Spleen (tissue), 11 donors: ENCODE measurements at regions not wholly inside any gene's neighbourhood (a gene's known extent, or its start where the extent isn't known, plus 50 kb on each side); places are given as distances from the start of the nearest gene placed in this dataset.

Experiments
- DNase-seq: peaks from one replicate; pipeline ENCODE4 v3.0.0-alpha.2; 2020
- H3K27ac ChIP-seq, 8 donors: fragments of 200-600 bp; sonication (generic) in 7 of 8; 1 replicate in 4 of 8; 2 replicates in 4 of 8; pipeline versions ENCODE4 v1.5.0 to v1.8.0; 2016 to 2021; ENCODE audit warnings: inconsistent platforms in 4 of 8, mild to moderate bottlenecking in 4 of 8, moderate library complexity in 1 of 8
- H3K27me3 ChIP-seq, 7 donors: fragments of 200-600 bp; sonication (generic) in 6 of 7; replicated peaks in 1 of 7; 1 replicate in 4 of 7; 2 replicates in 3 of 7; pipeline versions ENCODE4 v1.5.0 to v1.8.0; 2016 to 2021; ENCODE audit warnings: inconsistent platforms in 3 of 7, mild to moderate bottlenecking in 1 of 7
- H3K36me3 ChIP-seq, 6 donors: fragments of 200-600 bp; sonication (generic) in 5 of 6; 1 replicate in 4 of 6; 2 replicates in 2 of 6; pipeline versions ENCODE4 v1.5.0 to v1.8.0; 2016 to 2021; ENCODE audit warnings: inconsistent platforms in 2 of 6
- H3K4me1 ChIP-seq, 6 donors: fragments of 200-600 bp; sonication (generic) in 5 of 6; 1 replicate in 3 of 6; 2 replicates in 3 of 6; pipeline versions ENCODE4 v1.5.0 to v1.8.0; 2016 to 2021; ENCODE audit warnings: inconsistent platforms in 3 of 6
- H3K4me3 ChIP-seq, 8 donors: fragments of 200-600 bp; sonication (generic) in 7 of 8; 1 replicate in 4 of 8; 2 replicates in 4 of 8; pipeline versions ENCODE4 v1.5.0 to v1.8.0; 2016 to 2021; ENCODE audit warnings: inconsistent platforms in 4 of 8, mild to moderate bottlenecking in 4 of 8, moderate library complexity in 2 of 8
- H3K9me3 ChIP-seq, 8 donors: fragments of 200-600 bp; sonication (generic) in 7 of 8; 1 replicate in 4 of 8; 2 replicates in 4 of 8; pipeline versions ENCODE4 v1.5.0 to v1.8.0; 2016 to 2021; ENCODE audit warnings: inconsistent platforms in 4 of 8
- POLR2A ChIP-seq, 3 donors: fragments of 450-650 bp; IDR thresholded peaks; one replicate each; pipeline ENCODE4 v1.5.1; 2017; ENCODE audit warnings: antibody characterized with exemption in 3 of 3, mild to moderate bottlenecking in 1 of 3
- POLR2AphosphoS5 ChIP-seq, 3 donors: sonication (generic); formaldehyde crosslinking; IDR thresholded peaks; one replicate each; pipeline ENCODE4 v1.5.1; 2017; ENCODE audit warnings: antibody characterized with exemption in 3 of 3
- WGBS, 5 donors: extraction: QIAGEN DNeasy Blood & Tissue Kit in 3 of 5; methylation state at CpG; one replicate each; pipeline versions ENCODE4 v1.1.5 to v1.1.7; 2013 to 2018; 5-methylcytosine and 5-hydroxymethylcytosine counted together
- intact Hi-C: fragments of 100-400 bp; cut with DNase I; formaldehyde crosslinking; loops from one replicate; pipeline ENCODE4 v1.15.0; 2023; ENCODE audit warnings: low total_unique reads
- TF ChIP-seq, protein P1 (sequence below), 11 experiments: fragments of 200-600 bp in 7 of 11; fragments of 450-650 bp in 4 of 11; sonication (generic) in 4 of 11; IDR thresholded peaks in 8 of 11; conservative IDR thresholded peaks in 3 of 11; 1 replicate in 7 of 11; 2 replicates in 4 of 11; pipeline versions ENCODE4 v1.4.0 to v1.8.0; 2016 to 2021; ENCODE audit warnings: antibody characterized with exemption in 11 of 11, inconsistent platforms in 4 of 11, mild to moderate bottlenecking in 1 of 11
- donor health status: healthy with polysubstance abuse.
- donor health status: DM: no; HTN: no; CAD: no; lungs with moderate emphysema.
- donor health status: DM: no; HTN: no; CAD: no.
- donor health status: Bipolar disorder and iron deficiency.
- donor health status: healthy.
- donor health status: DM: no; HTN: no; CAD: no.
- donor health status: DM: yes; HTN: yes; CAD: no.

DNA sequence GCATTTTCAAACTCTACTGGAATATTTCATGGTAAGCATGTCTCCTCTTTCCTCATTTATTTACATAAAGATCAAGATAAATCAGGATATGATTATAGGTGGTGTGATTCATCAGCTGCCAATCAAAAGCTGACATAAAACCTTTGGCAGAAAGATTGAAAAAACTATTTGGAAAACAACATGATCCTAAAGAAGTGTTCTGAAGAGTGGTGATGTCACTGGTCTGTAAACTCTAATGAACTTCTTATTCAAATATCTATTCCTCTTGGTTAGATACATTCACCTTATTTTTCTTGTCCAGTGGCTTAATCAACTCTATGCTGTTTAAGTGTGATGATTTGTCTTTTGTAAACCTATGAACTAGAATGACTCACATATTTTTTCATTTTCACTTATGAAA lies 535.5 kb upstream of the CITED2 start:
- no peaks in the 10 kb centered on the region for H3K36me3 ChIP-seq
- H3K27ac ChIP-seq, result no peak overlapping the region
- intact Hi-C loops, result no loop called here
- TF ChIP-seq, protein P1, sequence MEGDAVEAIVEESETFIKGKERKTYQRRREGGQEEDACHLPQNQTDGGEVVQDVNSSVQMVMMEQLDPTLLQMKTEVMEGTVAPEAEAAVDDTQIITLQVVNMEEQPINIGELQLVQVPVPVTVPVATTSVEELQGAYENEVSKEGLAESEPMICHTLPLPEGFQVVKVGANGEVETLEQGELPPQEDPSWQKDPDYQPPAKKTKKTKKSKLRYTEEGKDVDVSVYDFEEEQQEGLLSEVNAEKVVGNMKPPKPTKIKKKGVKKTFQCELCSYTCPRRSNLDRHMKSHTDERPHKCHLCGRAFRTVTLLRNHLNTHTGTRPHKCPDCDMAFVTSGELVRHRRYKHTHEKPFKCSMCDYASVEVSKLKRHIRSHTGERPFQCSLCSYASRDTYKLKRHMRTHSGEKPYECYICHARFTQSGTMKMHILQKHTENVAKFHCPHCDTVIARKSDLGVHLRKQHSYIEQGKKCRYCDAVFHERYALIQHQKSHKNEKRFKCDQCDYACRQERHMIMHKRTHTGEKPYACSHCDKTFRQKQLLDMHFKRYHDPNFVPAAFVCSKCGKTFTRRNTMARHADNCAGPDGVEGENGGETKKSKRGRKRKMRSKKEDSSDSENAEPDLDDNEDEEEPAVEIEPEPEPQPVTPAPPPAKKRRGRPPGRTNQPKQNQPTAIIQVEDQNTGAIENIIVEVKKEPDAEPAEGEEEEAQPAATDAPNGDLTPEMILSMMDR (IDR thresholded peaks at IDR 0.05 in 8 of 11, conservative IDR thresholded peaks at IDR 0.05 in 3 of 11), result no peak
- TF ChIP-seq POLR2A (IDR thresholded peaks at IDR 0.05), result no peak
- peaks cover 0 to 8% (median 0%) of the 10 kb centered on the region in 8 donors for H3K9me3 ChIP-seq
- no peak for DNase-seq
- H3K4me1 ChIP-seq, result peaks cover 0 to 6% (median 0%) of the 10 kb centered on the region in 6 donors
- H3K27me3 ChIP-seq, result no peaks in the 10 kb centered on the region
- no peak overlapping the region for H3K4me3 ChIP-seq

DNA sequence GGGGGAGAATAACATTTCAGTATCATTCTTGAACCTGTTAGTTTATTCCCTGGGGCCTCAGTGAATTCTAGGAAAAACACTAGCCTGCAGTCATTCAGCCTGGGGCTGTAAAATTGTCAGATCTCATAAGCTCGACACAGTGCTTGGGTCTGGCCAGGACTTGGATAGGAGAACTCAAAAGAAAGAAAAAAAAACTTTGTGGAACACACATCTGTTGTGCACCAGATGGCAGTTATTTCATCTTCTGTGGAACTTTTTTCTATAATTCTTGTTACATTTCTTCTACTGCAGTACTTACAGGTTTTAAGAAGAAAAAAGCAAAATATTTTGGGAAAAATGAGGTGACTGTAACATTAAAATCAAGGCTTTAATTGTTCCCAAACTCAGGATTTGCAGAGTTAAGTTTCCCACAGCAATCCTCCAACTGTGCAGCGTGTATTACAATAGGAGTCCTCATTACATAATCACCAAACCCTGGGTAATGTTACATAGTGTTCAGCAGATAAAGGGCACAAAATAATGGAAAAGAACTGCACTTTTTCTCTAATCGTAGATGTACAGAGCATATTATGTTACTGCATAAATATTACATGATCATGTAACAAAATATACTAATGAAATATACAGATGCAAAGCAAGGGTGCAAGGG lies 531.1 kb upstream of the CITED2 start:
- Histone ChIP-seq H3K36me3 (no peaks in the 10 kb centered on the region), H3K4me3 (no peak overlapping the region), H3K9me3 (no peaks in the 10 kb centered on the region), H3K4me1 (peaks cover 0 to 23% (median 6%) of the 10 kb centered on the region in 6 donors), H3K27ac (peak overlapping the region in 2 of 8 donors; percentile 16 to 81), H3K27me3 (no peaks in the 10 kb centered on the region)
- no peak for TF ChIP-seq POLR2A (IDR thresholded peaks at IDR 0.05)
- intact Hi-C loops, result no loop called here
- DNase-seq, result no peak
- WGBS, 5 donors, result 59 to 74% (median 62%) methylated on average over 3 of the region's 3 CpGs

DNA sequence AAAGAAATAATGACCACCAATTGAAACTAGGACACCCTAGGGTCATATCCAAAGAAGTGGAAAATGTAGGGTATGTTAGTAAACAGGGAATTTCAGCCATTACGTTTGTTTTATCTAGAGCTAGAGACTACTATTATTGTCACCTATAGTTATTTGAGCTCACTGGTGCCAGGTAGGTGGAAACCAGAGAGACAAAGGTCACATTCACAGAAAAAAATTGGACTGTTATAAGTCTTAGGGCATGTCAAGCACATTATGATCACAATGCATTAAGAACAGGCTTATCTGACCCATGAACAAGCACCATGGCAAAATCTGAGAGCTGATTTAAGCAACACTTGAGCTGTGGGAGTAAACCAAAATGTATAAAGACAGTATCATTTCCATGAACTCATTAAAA lies 530.1 kb upstream of the CITED2 start:
- peak overlapping the region in 4 of 8 donors; percentile 66 to 81 (median 78) for H3K27ac ChIP-seq
- no peaks in the 10 kb centered on the region for H3K27me3 ChIP-seq
- H3K9me3 ChIP-seq, result no peaks in the 10 kb centered on the region
- intact Hi-C loops, result no loop called here
- no peak overlapping the region for H3K4me3 ChIP-seq
- no peaks in the 10 kb centered on the region for H3K36me3 ChIP-seq
- peaks cover 0 to 23% (median 6%) of the 10 kb centered on the region in 6 donors for H3K4me1 ChIP-seq
- no peak for DNase-seq
- TF ChIP-seq, protein P1 (IDR thresholded peaks at IDR 0.05 in 8 of 11, conservative IDR thresholded peaks at IDR 0.05 in 3 of 11), result no peak
- TF ChIP-seq POLR2A (IDR thresholded peaks at IDR 0.05), result no peak
- TF ChIP-seq POLR2AphosphoS5 (IDR thresholded peaks at IDR 0.05), result no peak
- 70 to 100% (median 93%) methylated on average over 1 of the region's 1 CpG for WGBS, 5 donors

DNA sequence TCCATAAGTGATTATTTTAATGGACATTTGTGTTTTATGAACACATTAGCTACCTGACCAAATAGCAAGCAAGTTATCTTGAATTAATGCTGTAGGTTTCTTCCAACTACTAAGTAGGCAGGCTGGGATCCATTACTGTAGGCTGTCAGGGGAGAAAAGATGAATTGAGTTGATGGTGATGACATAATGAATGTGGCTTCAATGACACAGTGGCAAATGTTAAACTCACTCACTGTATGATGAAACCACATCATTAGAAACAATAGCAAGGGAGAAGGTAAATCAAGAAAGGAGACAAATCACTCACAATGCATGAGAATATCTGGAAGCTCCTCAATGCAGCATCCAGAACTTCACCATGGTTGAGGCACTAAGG lies 529.7 kb upstream of the CITED2 start:
- no peaks in the 10 kb centered on the region for H3K36me3 ChIP-seq
- TF ChIP-seq POLR2AphosphoS5 (IDR thresholded peaks at IDR 0.05) (no peak), POLR2A (IDR thresholded peaks at IDR 0.05) (no peak)
- TF ChIP-seq, protein P1 (IDR thresholded peaks at IDR 0.05 in 8 of 11, conservative IDR thresholded peaks at IDR 0.05 in 3 of 11), result no peak
- peaks cover 0 to 23% (median 6%) of the 10 kb centered on the region in 6 donors for H3K4me1 ChIP-seq
- DNase-seq, result no peak
- no peak overlapping the region for H3K4me3 ChIP-seq
- intact Hi-C loops, result no loop called here
- no peaks in the 10 kb centered on the region for H3K9me3 ChIP-seq
- H3K27ac ChIP-seq, result peak overlapping the region in 5 of 8 donors; percentile 66 to 81 (median 77)
- H3K27me3 ChIP-seq, result no peaks in the 10 kb centered on the region
